ENCODE measurements at regions not wholly inside any gene's neighbourhood (a gene's known extent, or its start where the extent isn't known, plus 50 kb on each side); places are given as distances from the start of the nearest gene placed in this dataset.

GRCh38 chr20:61056627-61057442, 195.2 kb upstream of the CDH4 start:
- TF ChIP-seq ZFX (IDR thresholded peaks at IDR 0.05), result no peak
- no peak for TF ChIP-seq CTCF (conservative IDR thresholded peaks at IDR 0.05)
- H3K27ac ChIP-seq, result no peak overlapping the region

DNA sequence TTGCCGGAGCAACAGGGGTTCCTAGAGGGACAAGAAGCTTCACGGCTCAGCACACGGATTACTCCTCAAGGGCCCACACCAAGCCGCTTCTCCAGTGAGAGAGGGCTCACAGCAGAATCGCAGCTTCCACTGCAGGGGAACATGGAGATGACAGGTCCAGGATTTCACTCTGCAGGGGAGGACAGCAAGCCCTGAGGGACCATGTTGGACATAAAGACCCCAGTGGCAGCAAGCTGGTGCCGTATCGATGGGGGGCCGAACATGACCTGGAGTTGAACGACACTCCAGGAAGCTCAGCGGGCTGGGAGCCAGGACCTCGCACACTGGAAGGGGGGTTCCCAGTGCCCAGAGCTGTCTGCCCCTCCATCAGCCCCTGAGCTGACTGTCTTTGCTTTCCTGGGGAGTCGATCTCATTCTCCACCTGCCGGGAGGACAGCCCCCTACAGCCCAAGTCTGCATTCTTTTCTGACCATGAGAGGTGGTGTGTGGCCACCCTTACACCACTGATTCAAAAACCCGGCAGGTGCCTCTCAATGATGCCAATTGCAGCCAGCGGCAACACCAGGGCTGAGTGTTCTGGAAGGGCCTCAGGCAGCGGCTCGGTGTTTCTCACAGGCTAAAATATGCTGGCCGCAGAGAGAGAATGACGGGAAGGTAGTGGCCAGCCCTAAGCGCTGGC, 194.5 kb upstream of the CDH4 start:
- H3K27ac ChIP-seq, result no peak overlapping the region
- TF ChIP-seq CTCF (conservative IDR thresholded peaks at IDR 0.05), result no peak
- TF ChIP-seq ZFX (IDR thresholded peaks at IDR 0.05), result no peak

GRCh38 chr20:61061981-61062380, 190.1 kb upstream of the CDH4 start:
- TF ChIP-seq CTCF (conservative IDR thresholded peaks at IDR 0.05) (no peak), ZFX (IDR thresholded peaks at IDR 0.05) (no peak)

GRCh38 chr20:61065853-61066252, 186.2 kb upstream of the CDH4 start:
- H3K27ac ChIP-seq, result no peak overlapping the region
- no peak for TF ChIP-seq ZFX (IDR thresholded peaks at IDR 0.05)
- no peak for TF ChIP-seq CTCF (conservative IDR thresholded peaks at IDR 0.05)

More at GRCh38 chr20:61061981-61062380, 190.1 kb upstream of the CDH4 start:
- no peak overlapping the region for H3K27ac ChIP-seq

DNA sequence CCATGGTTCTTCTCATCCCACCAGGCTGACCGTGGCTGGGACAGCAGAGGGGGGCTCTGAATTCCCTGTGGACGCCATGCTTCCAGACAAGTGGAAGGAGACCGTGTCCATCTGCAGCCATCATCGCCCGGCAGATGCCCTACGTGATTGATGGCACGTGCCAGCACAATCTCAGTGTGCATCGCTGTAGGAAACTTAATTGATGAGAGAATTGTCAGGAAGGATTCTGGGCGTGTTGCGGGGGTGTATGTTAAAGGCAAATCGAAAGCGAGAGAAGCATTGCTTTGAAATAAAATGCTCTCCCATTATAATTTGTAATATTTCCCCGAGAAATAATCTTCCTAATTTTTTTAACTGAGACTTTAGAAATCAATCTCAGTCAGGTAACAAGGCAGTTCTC, 185.5 kb upstream of the CDH4 start:
- TF ChIP-seq CTCF (conservative IDR thresholded peaks at IDR 0.05), result no peak
- TF ChIP-seq ZFX (IDR thresholded peaks at IDR 0.05), result no peak
- no peak overlapping the region for H3K27ac ChIP-seq

DNA sequence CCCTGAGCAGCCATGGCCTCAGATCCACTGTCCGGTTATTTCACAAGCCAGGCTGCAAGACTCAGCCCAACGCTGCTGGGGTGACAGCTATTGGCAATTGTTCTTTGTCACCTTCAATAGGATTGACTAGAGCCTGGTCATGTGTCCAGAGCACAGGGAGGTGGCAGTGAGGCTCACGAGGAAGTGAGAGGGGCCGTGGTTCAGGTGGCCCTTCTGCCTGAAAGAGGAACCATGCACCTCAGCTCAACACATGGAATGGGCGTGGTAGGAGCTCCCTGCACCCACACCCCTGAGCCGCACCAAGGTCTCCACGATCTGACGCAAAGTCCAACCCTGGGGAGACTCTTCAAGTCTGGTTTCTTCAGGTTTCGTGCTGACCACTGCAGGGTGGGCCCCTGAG, 184.8 kb upstream of the CDH4 start:
- TF ChIP-seq ZFX (IDR thresholded peaks at IDR 0.05) (no peak), CTCF (conservative IDR thresholded peaks at IDR 0.05) (no peak)

DNA sequence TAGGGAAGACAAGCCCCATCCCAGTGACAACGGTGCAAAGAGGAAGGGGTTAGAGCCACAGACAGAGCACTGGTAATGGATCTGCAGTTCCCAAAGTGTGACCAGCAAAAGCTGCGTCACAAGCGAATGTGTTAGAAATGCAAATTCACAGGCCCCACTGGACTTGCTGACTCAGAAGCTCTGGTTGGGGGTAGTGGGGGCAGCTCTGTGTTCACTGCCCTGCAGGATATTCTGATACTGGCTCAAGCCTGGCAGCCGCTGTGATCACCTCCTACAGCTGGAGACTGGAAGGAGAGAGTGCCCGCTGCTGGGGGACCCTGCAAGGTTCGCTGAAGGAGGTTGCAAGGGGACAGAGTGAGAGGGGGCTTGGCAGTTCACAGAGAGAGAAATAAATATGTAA, 179.7 kb upstream of the CDH4 start:
- no peak overlapping the region for H3K27ac ChIP-seq
- TF ChIP-seq ZFX (IDR thresholded peaks at IDR 0.05), result no peak
- no peak for TF ChIP-seq CTCF (conservative IDR thresholded peaks at IDR 0.05)

More for the DNA sequence above, 184.8 kb upstream of the CDH4 start:
- H3K27ac ChIP-seq, result no peak overlapping the region
